GM12891 (cell line): ENCODE measurements at regions not wholly inside any gene's neighbourhood (a gene's known extent, or its start where the extent isn't known, plus 50 kb on each side); places are given as distances from the start of the nearest gene placed in this dataset.

Experiments
- POLR2A ChIP-seq: IDR thresholded peaks from 2 replicates; pipeline ENCODE4 v1.6.1; 2011; ENCODE audit warnings: low read depth, low read length, control low read depth
- POLR2AphosphoS5 ChIP-seq: IDR thresholded peaks from 2 replicates; pipeline ENCODE4 v1.6.1; 2011; ENCODE audit warnings: low read depth, low read length, control low read depth

DNA sequence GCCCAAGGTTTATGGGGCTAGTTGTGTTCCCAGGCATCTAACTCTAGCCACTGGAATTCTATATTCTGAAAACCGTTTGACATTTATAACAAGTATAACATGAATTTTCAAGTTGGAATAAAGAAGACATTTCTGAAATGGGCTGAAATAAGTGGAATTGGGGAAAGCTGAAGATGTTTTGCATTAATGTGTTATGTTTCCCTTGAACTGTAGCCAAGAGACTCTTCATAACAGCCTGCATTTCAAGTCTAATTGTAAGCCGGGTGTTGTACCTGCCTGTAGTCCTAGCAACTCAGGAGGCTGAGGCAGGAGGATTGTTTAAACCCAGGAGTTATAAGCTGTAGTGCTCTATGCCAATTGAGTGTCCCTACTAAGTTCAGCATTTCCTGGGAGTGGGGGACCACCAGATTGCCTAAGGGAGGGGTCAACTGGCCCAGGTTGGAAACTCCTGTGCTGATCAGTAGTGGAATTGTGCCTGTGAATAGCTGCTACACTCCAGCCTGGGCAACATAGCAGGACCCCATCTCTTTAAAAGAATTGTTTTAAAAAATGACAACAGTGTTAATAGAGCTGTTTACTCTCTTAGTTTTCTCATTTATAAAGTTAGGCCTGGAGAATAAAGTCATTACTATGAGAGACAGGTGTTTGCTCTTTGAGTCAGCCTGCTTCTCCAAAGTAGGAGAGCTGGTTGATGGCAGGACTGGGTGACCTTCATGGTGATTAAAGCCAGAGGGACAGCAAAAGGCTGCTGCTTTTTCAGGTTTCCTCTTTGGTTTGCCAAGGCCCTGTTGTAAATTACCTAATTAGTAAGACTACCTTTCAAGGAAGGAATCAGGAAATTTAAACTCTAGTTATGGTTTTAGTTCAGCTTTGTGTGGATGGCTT, 483.6 kb upstream of the RGS6 start:
- TF ChIP-seq POLR2A = no peak
- no peak for TF ChIP-seq POLR2AphosphoS5
